Naive thymus-derived CD8-positive, alpha-beta T cell (primary cell): ENCODE measurements at regions not wholly inside any gene's neighbourhood (a gene's known extent, or its start where the extent isn't known, plus 50 kb on each side); places are given as distances from the start of the nearest gene placed in this dataset.
"Not testable (repeated sequence)": the region's sequence is repeated elsewhere in the genome, so short reads cannot be mapped to it uniquely, and the experiment has no call there.

Experiments used
- ATAC-seq, 2 donors: fragments of 150-1000 bp; cut with Tn5 transposase in 1 of 2; sonication (Bioruptor Pico), chemical (Tn5 transposase) in 1 of 2; 1 replicate in 1 of 2; 2 replicates in 1 of 2; pipeline ENCODE4 v1.10.0; 2021; ENCODE audit warnings: mild to moderate bottlenecking in 2 of 2, moderate library complexity in 2 of 2
- POLR2A ChIA-PET: fragments of 350-600 bp; sonication (Branson Sonifier 250); formaldehyde crosslinking; loops from one replicate; lab custom pipeline; 2021; ENCODE audit warnings: antibody characterized with exemption; lab: Charles Lee
- DNase-seq, 10 donors: peaks; one replicate each; pipeline versions ENCODE4 v3.0.0 to v3.0.0-alpha.2; 2020 to 2022
- H3K27ac Mint-ChIP-seq, 10 donors: one replicate each; pipeline ENCODE4 v1.8.0; 2020 to 2022; ENCODE audit warnings: mild to moderate bottlenecking in 10 of 10, mixed read lengths in 10 of 10, moderate library complexity in 4 of 10, inconsistent platforms in 1 of 10
- H3K27me3 Mint-ChIP-seq, 5 donors: one replicate each; pipeline ENCODE4 v1.8.0; 2021 to 2022; ENCODE audit warnings: mixed read lengths in 5 of 5
- H3K36me3 Mint-ChIP-seq, 3 donors: one replicate each; pipeline ENCODE4 v1.8.0; 2020 to 2022; ENCODE audit warnings: mixed read lengths in 3 of 3, mild to moderate bottlenecking in 2 of 3, inconsistent platforms in 1 of 3
- H3K4me1 Mint-ChIP-seq, 4 donors: one replicate each; pipeline ENCODE4 v1.8.0; 2021 to 2022; ENCODE audit warnings: mixed read lengths in 4 of 4
- H3K4me3 Mint-ChIP-seq, 10 donors: one replicate each; pipeline ENCODE4 v1.8.0; 2020 to 2022; ENCODE audit warnings: mild to moderate bottlenecking in 10 of 10, mixed read lengths in 10 of 10, moderate library complexity in 6 of 10, inconsistent platforms in 1 of 10
- H3K9me3 Mint-ChIP-seq, 9 donors: one replicate each; pipeline ENCODE4 v1.8.0; 2020 to 2022; ENCODE audit warnings: mixed read lengths in 9 of 9, mild to moderate bottlenecking in 3 of 9, inconsistent platforms in 1 of 9, moderate library complexity in 1 of 9

- DNase-seq (no peak), ATAC-seq (no peak)
- H3K4me3 Mint-ChIP-seq = no peak overlapping the region
- no peak overlapping the region for H3K27ac Mint-ChIP-seq
- no peaks in the 10 kb centered on the region for H3K36me3 Mint-ChIP-seq
- no peaks in the 10 kb centered on the region for H3K4me1 Mint-ChIP-seq
- peaks cover 0 to 9% (median 0%) of the 10 kb centered on the region in 5 donors for H3K27me3 Mint-ChIP-seq
- POLR2A ChIA-PET = no interaction called here
- H3K9me3 Mint-ChIP-seq = peaks cover 0 to 3% (median 0%) of the 10 kb centered on the region in 9 donors
These were observed 1130.3 kb upstream of the CITED2 start for GRCh38 chr6:140504776-140505175.

- H3K9me3 Mint-ChIP-seq = peaks cover 0 to 3% (median 0%) of the 10 kb centered on the region in 9 donors
- H3K4me1 Mint-ChIP-seq = no peaks in the 10 kb centered on the region
- ATAC-seq (no peak), DNase-seq (no peak)
- H3K4me3 Mint-ChIP-seq = no peak overlapping the region
- no peak overlapping the region for H3K27ac Mint-ChIP-seq
- POLR2A ChIA-PET = no interaction called here
- peaks cover 0 to 9% (median 0%) of the 10 kb centered on the region in 5 donors for H3K27me3 Mint-ChIP-seq
- H3K36me3 Mint-ChIP-seq = no peaks in the 10 kb centered on the region
These were observed 1126.4 kb upstream of the CITED2 start for GRCh38 chr6:140500849-140501248.

- POLR2A ChIA-PET = no interaction called here
- Mint-ChIP-seq H3K4me3 (no peak overlapping the region), H3K27ac (no peak overlapping the region), H3K27me3 (peaks cover 0 to 5% (median 2%) of the 10 kb centered on the region in 5 donors), H3K4me1 (no peaks in the 10 kb centered on the region), H3K9me3 (peaks cover 0 to 5% (median 0%) of the 10 kb centered on the region in 9 donors), H3K36me3 (peaks cover 0 to 2% (median 0%) of the 10 kb centered on the region in 3 donors)
- no peak for DNase-seq
- no peak for ATAC-seq
These were observed 1125.2 kb upstream of the CITED2 start for GRCh38 chr6:140499607-140500006.

- H3K4me3 Mint-ChIP-seq = no peak overlapping the region
- POLR2A ChIA-PET = no interaction called here
- H3K27me3 Mint-ChIP-seq = peaks cover 0 to 8% (median 4%) of the 10 kb centered on the region in 5 donors
- no peaks in the 10 kb centered on the region for H3K4me1 Mint-ChIP-seq
- ATAC-seq = no peak
- H3K27ac Mint-ChIP-seq = no peak overlapping the region
- peaks cover 0 to 5% (median 0%) of the 10 kb centered on the region in 3 donors for H3K36me3 Mint-ChIP-seq
- no peak for DNase-seq
- peaks cover 0 to 5% (median 0%) of the 10 kb centered on the region in 9 donors for H3K9me3 Mint-ChIP-seq
These were observed 1120.1 kb upstream of the CITED2 start for GRCh38 chr6:140494321-140495108.

GRCh38 chr6:140493470-140493869 lies 1119.0 kb upstream of the CITED2 start:
- DNase-seq, H3K36me3 Mint-ChIP-seq, POLR2A ChIA-PET, H3K4me3 Mint-ChIP-seq, H3K4me1 Mint-ChIP-seq, H3K9me3 Mint-ChIP-seq, ATAC-seq, H3K27me3 Mint-ChIP-seq, H3K27ac Mint-ChIP-seq: not testable (repeated sequence)

- POLR2A ChIA-PET = no interaction called here
These were observed 1115.6 kb upstream of the CITED2 start for GRCh38 chr6:140490081-140490480.

GRCh38 chr6:140487586-140487985 lies 1113.1 kb upstream of the CITED2 start:
- no peak overlapping the region for H3K27ac Mint-ChIP-seq

More at GRCh38 chr6:140490081-140490480, 1115.6 kb upstream of the CITED2 start:
- DNase-seq = no peak
- no peak for ATAC-seq
- no peak overlapping the region for H3K27ac Mint-ChIP-seq
- H3K4me1 Mint-ChIP-seq = no peaks in the 10 kb centered on the region
- no peak overlapping the region for H3K4me3 Mint-ChIP-seq
- H3K36me3 Mint-ChIP-seq = peaks cover 0 to 5% (median 0%) of the 10 kb centered on the region in 3 donors
- H3K27me3 Mint-ChIP-seq = peaks cover 0 to 8% (median 4%) of the 10 kb centered on the region in 5 donors
- H3K9me3 Mint-ChIP-seq = peaks cover 0 to 6% (median 3%) of the 10 kb centered on the region in 9 donors

GRCh38 chr6:140486450-140487361 lies 1112.3 kb upstream of the CITED2 start:
- no peak for DNase-seq
- POLR2A ChIA-PET = no interaction called here
- no peak overlapping the region for H3K27ac Mint-ChIP-seq
- no peaks in the 10 kb centered on the region for H3K36me3 Mint-ChIP-seq
- no peak overlapping the region for H3K4me3 Mint-ChIP-seq
- H3K27me3 Mint-ChIP-seq = peaks cover 0 to 1% (median 0%) of the 10 kb centered on the region in 5 donors
- peaks cover 0 to 6% (median 0%) of the 10 kb centered on the region in 9 donors for H3K9me3 Mint-ChIP-seq
- ATAC-seq = no peak
- H3K4me1 Mint-ChIP-seq = no peaks in the 10 kb centered on the region

More at GRCh38 chr6:140487586-140487985, 1113.1 kb upstream of the CITED2 start:
- no peak overlapping the region for H3K4me3 Mint-ChIP-seq
- no peak for ATAC-seq
- no peaks in the 10 kb centered on the region for H3K36me3 Mint-ChIP-seq
- DNase-seq = no peak
- no peaks in the 10 kb centered on the region for H3K4me1 Mint-ChIP-seq
- POLR2A ChIA-PET = no interaction called here
- peaks cover 0 to 2% (median 0%) of the 10 kb centered on the region in 5 donors for H3K27me3 Mint-ChIP-seq
- peaks cover 0 to 6% (median 0%) of the 10 kb centered on the region in 9 donors for H3K9me3 Mint-ChIP-seq

GRCh38 chr6:140485740-140486449 lies 1111.4 kb upstream of the CITED2 start:
- DNase-seq = no peak
- no peaks in the 10 kb centered on the region for H3K4me1 Mint-ChIP-seq
- POLR2A ChIA-PET = no interaction called here
- H3K4me3 Mint-ChIP-seq = no peak overlapping the region
- no peak for ATAC-seq
- no peaks in the 10 kb centered on the region for H3K36me3 Mint-ChIP-seq
- peaks cover 0 to 6% (median 0%) of the 10 kb centered on the region in 9 donors for H3K9me3 Mint-ChIP-seq
- H3K27ac Mint-ChIP-seq = no peak overlapping the region
- H3K27me3 Mint-ChIP-seq = no peaks in the 10 kb centered on the region

GRCh38 chr6:140480852-140481251 lies 1106.4 kb upstream of the CITED2 start:
- Mint-ChIP-seq H3K27me3 (peaks cover 0 to 3% (median 0%) of the 10 kb centered on the region in 5 donors), H3K27ac (no peak overlapping the region), H3K36me3 (no peaks in the 10 kb centered on the region), H3K9me3 (no peaks in the 10 kb centered on the region), H3K4me1 (no peaks in the 10 kb centered on the region), H3K4me3 (no peak overlapping the region)
- POLR2A ChIA-PET = no interaction called here
- ATAC-seq (no peak), DNase-seq (no peak)

- Mint-ChIP-seq H3K36me3 (no peaks in the 10 kb centered on the region), H3K4me3 (no peak overlapping the region), H3K27me3 (peaks cover 0 to 3% (median 0%) of the 10 kb centered on the region in 5 donors), H3K9me3 (no peaks in the 10 kb centered on the region), H3K4me1 (no peaks in the 10 kb centered on the region), H3K27ac (no peak overlapping the region)
- POLR2A ChIA-PET = no interaction called here
- DNase-seq (no peak), ATAC-seq (no peak)
These were observed 1104.2 kb upstream of the CITED2 start for GRCh38 chr6:140478631-140479030.

GRCh38 chr6:140475086-140475485 lies 1100.6 kb upstream of the CITED2 start:
- no peak overlapping the region for H3K4me3 Mint-ChIP-seq
- H3K4me1 Mint-ChIP-seq = no peaks in the 10 kb centered on the region
- DNase-seq (no peak), ATAC-seq (no peak)
- no peak overlapping the region for H3K27ac Mint-ChIP-seq
- peaks cover 0 to 3% (median 0%) of the 10 kb centered on the region in 5 donors for H3K27me3 Mint-ChIP-seq
- no peaks in the 10 kb centered on the region for H3K9me3 Mint-ChIP-seq
- POLR2A ChIA-PET = no interaction called here
- no peaks in the 10 kb centered on the region for H3K36me3 Mint-ChIP-seq
